AG08395 (cell line): ENCODE measurements at regions not wholly inside any gene's neighbourhood (a gene's known extent, or its start where the extent isn't known, plus 50 kb on each side); places are given as distances from the start of the nearest gene placed in this dataset.

Experiments used
- DNase-seq: peaks from one replicate; pipeline ENCODE4 v3.0.0; 2012; ENCODE audit warnings: mixed read lengths, low spot score

DNA sequence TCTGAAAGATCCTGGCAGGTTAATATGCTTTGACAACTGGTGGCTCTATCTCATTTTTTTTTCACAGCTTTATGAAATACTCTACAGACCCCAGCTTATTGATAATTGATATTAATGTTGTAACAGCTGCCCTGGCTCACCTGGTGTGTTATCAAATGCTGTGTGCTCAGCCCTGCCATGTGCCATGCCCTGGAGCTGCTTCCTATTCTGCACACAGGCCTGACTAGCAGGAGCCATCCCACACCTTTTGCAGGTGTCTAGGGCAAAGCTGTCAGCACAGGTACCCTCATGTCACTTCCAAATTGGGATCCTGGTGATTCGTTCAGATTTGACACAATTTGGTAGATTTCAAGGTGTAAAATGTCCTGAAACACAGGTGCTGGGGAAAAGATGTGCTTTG is 254.6 kb upstream of the MAN1A1 start:
- DNase-seq: no peak

DNA sequence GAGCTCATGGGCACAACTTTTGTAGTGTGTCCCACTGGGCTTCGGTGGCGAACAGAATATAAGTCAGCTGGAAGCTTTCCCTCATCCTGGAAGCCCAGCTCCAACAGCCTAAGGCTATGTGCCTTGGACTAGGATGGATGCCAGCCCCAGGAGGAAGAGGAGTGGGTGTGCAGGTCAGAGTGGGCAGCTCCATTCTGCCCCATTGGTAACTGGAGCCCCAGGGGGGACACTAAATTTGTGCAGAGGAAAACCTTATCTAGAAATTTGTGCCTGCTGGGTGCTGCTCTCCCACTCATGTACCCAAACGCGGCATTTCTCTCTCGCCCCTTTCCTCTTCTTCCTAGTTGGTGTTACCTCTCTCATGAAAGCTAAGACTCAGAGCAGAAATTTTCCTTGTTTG is 253.9 kb upstream of the MAN1A1 start:
- no peak for DNase-seq

DNA sequence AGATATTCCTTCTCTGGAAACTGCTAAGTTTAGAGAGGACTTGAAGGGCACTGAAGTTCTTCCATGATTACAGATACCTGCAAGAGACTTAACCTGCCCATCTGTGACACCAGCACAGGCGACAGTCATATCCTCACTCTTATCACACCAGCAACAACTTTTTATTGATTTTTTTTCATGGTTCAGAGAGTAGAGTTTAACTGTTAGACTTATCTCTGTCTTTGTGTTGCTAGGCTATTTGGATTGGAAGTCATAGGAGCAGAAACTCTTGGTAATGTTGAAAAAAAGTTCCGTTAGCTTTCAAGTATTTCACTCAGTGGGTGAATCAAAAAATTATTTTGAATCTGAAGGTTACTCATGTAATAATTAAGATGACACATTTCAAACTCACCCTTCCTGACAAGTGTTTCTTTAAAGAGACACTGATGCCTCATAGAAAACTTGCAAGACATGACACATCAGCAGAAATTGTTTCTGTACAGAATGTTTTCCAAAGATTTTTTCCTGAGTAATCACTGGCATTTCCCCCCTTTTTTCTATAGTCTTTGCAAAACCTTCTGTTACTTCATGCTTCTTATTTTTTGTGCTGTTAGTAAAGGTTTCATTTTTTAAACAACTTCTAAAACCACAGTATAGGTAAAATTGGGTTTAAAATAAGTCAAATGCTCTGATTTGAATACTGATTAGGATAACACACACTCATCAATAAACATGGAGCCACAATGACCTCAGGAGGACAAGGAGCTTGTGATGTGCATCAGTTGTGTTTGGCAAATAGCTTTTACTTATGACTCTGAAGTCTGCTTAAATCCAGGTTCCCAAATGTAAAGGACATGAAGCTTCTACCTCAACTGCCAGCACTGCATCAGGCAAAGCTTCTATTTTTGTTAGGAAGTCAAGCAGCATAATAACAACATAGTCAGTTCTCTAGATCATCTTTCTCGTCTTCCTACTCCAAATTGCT is 252.9 kb upstream of the MAN1A1 start:
- peak; percentile 78 for DNase-seq

DNA sequence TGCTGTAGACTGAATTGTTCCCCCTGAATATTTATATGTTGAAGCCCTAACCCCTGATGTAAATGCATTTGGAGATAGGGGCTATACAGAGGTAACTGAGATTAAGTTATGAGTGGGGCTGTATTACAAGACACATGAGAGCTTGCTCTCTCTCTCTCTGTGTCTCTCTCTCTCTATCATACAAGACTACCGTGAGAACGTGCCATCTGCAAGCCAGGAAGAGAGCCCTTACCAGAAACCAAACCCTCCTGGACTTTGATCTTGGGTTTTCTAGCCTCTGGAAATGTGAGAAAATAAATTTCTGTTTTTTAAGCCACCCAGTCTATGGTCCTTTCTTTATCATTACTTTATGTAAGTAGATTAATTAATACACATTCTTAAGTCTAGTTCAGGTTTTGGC is 249.3 kb upstream of the MAN1A1 start:
- no peak for DNase-seq

DNA sequence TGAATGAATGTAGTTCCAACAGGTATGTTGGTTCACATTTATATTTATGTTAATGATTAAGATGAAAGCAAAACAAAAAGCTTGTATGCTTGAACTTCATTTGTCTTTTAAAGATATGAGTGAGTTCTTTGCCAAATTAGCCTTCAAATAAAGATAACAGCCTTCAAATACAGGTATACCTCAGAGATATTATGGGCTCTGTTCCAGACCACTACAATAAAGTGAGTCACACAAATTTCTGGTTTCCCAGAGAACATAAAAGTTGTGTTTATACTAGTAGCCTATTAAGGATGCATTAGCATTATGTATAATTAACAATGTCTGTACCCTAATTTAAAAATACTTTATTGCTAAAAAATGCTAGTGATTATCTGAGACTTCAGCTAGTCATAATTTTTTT is 245.3 kb upstream of the MAN1A1 start:
- no peak for DNase-seq

DNA sequence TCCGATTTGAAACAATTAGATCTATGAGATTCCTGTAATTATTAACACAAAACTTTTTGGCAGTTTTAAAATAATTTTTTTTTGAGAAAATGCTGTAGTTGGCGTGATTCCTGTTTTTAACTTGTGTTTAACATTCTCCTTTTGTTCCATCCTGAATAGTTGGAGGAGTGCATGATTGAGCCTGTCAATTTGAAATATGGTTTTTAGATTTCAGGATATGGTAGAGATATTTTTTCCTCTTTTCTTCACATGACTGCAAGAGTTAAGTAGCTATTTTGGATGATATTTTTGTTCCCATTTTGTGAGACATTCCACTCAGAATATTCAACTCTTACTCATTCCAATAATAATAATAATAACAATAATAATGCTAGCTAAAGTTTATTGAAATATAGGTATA is 241.7 kb upstream of the MAN1A1 start:
- DNase-seq: no peak

DNA sequence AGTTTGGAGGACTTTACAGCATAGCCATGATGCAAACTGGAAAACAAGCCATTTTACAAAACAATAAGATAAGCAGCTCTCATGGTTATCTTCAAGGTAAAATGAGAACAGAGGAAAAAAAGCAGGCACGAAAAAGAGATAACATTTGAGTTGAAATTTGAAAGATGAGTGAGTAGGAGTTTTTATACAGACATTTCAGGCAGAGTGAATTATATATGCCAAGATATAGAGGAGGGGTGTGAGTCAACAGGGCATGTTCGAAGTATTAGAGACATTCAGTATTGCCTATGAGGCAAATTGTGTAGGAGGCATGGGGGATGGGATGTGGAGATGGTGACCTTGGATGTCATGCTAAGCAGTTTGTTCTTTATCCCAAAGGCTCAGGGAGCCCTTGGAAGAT is 240.5 kb upstream of the MAN1A1 start:
- DNase-seq: no peak

DNA sequence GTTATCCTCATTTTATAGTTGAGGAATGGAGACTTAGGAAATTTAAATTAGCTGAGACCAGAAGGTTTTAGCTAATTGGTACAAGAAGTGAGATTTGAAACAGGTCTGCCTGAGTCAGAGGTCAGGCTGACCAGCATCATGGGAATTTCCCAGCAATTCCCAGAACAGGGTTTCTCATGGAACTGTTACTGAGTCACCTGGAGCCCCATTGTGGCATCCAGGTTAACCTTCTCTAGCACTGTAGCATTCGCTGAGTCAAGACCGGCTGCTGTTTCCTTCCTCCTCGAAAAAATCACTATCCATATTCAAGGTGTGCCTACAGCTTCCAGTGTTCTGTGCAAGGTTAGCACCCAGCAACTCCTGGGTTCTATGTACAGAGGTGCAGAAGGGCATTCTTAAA is 238.0 kb upstream of the MAN1A1 start:
- no peak for DNase-seq

DNA sequence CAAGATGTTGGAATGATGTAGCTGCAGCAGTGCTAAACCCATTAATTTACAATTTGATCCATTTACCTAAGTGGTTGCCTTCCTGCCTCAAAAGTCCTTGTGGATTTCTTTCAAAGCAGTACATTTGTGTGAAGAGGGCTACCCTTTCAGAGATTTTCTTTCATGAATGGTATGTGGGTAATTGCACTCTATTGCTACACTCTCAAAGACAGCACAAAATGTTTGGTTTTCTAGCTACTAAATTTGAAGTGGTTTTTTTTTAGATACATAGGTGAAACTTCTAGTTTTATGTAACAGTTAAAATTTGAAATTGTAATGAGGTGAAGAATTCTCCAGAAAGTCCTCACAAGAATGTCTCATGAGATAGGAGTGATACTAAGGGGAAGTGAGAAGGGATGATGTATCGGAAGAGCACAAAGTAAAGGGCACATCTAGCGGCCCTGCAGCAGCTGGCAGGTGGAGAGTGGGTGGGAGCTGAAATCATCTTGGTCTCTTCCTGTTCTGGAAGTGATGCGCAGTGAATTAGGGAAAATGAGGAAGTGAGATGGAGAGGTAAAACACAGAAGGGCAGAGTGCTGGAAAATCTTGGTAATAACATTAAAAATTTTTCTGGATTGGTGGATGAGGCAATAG is 236.8 kb upstream of the MAN1A1 start:
- DNase-seq: no peak

DNA sequence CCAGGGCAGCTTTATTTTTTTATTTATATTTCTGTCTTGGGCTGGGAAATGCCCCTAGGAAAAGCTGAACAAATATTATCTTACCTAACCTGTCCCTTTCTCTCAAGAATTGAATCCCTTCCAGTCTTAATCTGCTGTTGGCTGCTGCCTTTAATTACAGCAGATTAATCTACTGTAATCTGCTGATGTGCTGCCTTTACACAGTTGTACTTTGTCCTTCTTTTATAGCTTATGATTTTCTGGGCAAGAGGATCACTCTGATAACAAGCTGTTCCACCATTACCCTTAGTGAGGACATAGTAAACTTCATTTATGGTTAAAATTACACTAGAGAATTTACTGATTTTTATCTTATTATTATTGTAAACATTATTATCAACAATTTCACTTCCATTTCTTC is 234.5 kb upstream of the MAN1A1 start:
- DNase-seq: no peak

DNA sequence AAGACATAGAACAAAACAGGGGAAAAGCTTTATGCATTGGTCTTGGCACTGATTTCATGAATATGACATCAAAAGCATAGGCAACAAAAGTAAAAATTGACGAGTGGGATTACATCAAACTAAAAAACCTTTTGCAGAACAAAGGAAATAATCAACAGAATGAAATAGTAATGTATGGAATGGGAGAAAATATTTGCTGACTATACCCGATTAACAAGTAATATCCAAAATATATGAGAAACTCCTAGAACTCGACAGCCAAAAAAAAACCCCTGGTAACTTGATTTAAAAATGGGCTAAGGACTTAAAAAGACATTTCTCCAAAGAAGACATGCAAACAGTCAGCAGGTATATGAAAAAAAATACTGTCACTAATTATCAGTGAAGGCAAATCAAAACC is 231.7 kb upstream of the MAN1A1 start:
- DNase-seq: no peak

DNA sequence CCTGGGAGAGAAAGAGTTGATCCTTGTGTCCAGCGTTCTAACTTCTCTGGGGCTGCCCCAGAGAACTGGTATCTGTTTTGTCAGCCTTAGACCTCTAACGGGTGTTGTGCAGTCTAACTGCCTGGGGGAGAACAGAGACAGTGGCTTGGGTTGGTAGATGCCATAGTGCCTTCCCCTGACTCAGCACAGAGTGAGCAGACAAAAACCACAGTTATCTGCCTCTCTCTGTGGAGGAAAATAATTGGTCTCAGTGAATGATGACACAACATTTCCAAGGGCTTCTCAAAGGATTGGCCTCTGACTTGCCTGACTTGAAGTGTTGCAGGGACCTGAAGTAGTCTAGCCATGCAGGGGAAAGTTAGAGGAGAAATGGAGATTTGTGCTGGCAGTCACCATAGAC is 226.2 kb upstream of the MAN1A1 start:
- peak; percentile 83 for DNase-seq

DNA sequence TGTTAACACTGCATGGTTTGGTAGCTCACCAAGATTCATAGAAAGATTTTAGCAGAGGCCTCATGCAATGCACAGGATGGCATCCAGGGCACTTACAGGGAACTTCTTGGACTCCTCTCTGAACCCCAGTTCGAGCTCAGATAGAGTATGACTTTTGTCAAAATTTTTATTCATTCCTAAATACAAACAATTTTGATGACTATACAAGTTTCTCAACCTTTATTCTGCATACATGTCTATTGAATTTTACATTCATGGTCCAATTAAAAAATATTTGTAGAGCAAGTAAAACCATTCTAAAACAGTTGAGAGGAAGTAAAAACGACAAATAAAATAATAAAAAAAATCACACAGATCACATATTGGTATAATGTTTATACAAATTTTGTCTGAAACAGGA is 219.0 kb upstream of the MAN1A1 start:
- no peak for DNase-seq

DNA sequence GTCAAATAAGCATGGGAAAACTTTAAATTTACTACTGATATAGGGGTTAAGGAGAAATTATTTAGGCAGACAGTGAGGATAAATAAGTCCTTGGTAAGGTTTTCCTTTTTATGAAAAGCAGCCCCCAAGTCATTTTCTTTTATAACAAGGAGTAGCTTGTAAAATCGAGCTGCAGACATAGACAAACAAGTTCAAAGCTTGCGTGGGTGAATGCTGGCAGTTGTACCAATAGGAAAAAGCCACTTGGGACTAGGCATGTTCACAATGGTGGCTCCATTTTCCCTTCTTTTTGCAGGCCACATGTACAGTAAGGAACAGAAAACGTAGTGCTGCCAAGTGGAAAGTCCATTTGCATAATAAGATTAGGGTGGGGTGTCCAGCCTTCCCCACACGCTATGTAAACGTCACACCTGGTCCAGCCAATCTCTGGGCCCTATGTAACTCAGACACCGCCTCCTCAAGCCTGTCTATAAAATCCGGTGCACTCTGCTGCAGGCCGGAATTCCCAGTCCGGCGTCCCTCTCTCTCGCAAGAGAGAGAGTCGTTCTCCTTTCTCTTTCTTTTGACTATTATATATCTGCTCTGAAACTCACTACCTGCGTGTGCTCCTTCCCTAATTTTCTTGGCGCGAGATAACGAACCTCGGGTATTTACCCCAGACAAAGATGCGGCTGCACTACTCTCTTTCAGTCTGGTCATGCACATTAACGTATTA is 217.1 kb upstream of the MAN1A1 start:
- no peak for DNase-seq

DNA sequence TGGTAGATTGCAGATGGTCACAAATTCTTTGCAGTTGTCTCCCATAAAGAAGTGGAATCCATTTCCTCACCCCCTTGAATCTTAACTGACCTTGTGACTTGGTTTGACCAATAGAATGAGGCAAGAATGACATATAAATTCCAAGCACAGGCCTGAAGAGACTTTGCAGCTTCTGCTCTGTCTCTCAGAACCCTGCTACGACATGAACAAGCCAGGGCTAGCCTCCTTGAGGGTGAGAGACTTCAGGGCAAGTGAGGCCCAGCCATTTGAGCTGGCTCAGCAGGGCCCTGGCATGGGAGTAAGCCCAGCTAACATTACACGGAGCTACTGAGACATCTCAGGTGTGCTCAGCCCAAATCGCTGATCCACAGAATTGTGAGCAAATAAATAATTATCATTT is 216.3 kb upstream of the MAN1A1 start:
- no peak for DNase-seq

DNA sequence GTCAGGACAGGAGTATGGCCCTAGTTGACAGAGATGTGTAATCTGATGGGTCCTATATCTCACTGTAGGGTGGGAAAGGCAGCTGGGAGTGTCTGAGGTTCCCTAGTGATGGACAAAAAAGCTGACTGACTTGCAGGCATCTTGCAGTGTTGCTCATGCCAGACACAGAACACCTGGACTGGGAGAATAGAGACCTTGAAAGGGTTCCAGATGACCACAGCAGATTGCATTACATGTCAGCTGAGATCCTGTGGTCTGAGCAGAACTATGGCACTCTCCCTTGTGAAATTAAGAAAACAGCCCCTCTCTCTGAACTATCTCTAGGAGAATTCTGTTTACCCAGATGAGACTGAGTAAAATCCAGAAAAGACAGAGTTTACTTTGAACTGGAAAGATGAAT is 212.6 kb upstream of the MAN1A1 start:
- DNase-seq: no peak

DNA sequence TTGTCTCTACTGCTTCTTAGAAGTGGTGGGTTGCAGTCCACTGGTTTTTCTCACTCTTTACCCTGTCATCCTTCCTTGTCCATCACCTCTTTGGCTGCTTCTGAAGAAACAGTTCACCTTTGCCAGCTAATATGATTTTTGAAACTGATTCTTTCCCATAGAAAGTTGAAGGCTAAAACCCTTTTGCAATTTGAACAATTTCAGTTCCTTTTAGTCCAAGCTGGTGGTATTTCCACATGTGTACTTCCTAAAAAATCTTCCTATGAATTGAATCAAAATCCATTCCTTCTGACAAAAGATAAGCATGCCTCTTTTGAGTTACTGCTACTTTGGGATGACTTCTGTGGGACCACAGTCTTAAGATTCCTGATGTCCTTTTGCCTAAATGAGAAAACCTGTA is 210.0 kb upstream of the MAN1A1 start:
- DNase-seq: no peak

DNA sequence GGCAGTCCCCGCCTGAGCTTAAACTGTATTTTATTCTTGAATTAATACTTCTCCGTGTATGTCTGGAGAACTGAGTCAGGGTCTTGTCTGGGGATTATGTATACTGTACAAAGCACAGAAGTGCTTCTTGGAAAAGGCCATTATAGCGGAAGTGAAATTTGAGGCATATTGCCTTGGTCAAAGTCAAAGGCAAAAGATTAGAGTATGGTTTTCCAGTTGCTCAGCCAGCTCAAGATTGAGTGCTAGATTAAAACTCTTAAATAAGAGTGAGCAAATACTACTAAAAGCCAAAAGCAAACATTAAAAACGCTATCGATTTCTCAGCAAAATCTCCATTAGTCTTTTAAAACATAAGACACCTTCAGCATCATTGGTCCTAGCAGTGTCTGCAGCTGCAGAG is 207.7 kb upstream of the MAN1A1 start:
- no peak for DNase-seq

DNA sequence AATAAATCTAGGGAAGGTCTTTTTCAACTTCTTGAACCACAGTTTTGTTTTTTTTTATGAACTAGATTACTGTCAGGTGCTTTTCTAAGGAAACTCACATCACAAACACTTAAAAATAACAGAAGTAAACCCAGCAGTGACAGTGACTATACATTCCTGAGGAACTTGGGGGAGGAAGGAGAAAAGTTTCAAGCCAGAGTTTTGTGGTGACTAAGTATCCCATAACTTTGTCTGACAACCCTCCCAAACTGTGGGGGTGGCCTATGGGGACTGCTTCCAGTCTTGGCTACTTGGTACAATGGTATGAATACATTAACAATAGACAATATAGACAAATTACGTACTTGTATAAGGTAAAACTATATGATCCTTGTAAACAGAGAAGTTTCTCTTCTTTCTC is 202.5 kb upstream of the MAN1A1 start:
- DNase-seq: peak; percentile 26

DNA sequence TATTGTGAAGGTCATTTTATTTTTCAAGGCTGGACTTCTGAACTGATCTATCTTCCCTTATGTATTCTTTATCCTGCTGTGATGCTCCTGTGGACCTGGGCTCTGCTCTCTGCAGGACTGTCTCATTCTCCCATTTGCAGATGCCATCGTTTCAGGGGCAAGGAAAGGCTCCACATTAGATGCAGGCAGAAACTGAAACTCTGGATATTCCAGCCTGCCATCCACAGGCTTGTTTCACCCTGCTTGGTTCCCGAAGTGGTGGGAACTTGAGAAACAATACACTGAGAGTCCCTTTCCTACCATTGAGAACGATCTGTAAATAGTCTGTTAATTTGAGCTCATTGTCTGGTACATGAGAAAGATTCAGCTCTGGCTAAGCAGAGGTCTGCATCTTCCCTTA is 197.5 kb upstream of the MAN1A1 start:
- no peak for DNase-seq

DNA sequence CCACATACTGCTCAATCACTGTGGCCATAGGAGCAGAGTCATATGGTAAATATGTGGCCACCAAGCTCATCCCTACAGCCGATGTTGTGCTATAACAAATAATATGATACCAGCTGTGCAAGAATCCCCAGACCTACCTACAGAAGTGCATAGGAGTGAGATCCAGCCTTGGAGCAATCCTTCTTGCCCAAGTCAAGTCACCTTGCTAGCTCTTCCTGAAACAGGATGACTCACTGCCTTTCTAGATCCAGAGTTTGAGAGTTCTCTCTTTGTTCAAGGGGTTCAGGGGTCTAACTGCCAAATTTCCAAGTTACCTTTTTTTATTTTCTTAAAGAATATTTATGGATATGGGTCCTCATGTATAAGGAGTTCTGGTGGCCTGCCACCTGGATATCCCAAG is 195.7 kb upstream of the MAN1A1 start:
- DNase-seq: no peak

DNA sequence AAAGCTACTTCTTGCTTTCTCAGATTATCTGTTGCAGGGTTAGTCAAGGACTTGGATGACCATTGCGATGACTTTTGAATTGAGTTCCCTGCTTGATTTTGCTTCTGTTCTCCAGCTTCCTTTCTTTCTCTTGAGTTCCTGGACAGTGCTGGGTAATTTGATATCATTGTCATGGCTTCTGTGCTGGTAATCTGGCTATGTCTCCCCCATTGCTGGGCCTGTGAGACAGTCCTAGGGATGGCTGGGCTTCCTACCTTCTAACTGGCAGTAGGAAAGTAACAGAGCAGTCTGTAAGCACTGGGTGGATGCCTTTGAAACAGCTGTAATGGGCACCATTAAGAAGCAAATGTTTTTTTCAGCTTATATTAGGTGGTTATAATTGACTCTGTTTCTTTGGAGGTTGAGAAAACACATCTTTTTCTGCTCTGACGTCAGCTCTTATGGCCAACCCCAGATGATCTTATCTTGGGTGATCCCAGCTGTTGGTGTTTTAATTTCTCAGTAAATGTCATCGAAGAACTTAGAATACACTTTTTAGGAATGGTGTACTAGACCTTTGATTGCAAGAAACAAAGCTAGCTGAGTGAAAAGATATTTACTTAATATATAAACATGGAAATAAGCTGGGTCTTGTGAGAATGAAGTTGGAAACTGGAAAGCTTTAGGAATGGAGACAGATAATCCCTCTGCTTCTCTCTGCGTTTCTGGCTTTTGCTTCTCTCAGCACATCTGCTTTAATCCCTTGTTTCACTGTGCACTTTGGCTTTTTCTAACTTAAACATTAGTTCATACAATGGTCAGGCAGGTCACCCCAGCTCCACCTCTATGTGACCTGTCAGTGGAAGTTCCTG is 195.0 kb upstream of the MAN1A1 start:
- DNase-seq: no peak
